ENCODE measurements at regions not wholly inside any gene's neighbourhood (a gene's known extent, or its start where the extent isn't known, plus 50 kb on each side); places are given as distances from the start of the nearest gene placed in this dataset.

- in situ Hi-C loops (cut with HindIII; ENCODE audit: low sequenced_read_pairs), result no loop called here
- DNase-seq (ENCODE audit: low spot score), result no peak
Observed at GRCh38 chr1:38763121-38763520, 96.5 kb downstream of the RRAGC start.

GRCh38 chr1:38760562-38760961, 99.0 kb downstream of the RRAGC start:
- in situ Hi-C loops (cut with HindIII; ENCODE audit: low sequenced_read_pairs), result no loop called here

DNA sequence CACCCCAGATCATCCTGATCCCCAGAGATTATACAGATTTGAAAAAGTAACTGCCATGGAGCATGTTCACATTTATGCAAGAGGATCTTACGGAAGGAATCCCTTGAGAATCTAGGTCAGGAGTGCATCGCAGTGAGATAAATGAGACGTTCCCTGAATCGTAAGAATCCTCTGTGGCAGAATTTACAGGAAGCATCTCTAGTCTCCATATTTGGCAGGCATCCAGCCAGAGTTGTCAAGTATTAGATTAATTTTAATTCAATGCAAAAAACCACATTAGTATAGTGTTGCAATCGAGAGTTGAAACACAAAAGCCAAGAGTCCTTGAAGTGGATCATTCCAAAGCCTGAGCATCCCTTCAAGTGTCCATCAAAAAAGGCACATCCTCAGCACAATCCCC, 100.8 kb downstream of the RRAGC start:
- in situ Hi-C loops (cut with HindIII; ENCODE audit: low sequenced_read_pairs), result no loop called here
- no peak for DNase-seq (ENCODE audit: low spot score)

More at GRCh38 chr1:38760562-38760961, 99.0 kb downstream of the RRAGC start:
- no peak for DNase-seq (ENCODE audit: low spot score)

- DNase-seq (ENCODE audit: low spot score), result no peak
- in situ Hi-C loops (cut with HindIII; ENCODE audit: low sequenced_read_pairs), result no loop called here
Observed at GRCh38 chr1:38746941-38747600, 112.5 kb downstream of the RRAGC start.

DNA sequence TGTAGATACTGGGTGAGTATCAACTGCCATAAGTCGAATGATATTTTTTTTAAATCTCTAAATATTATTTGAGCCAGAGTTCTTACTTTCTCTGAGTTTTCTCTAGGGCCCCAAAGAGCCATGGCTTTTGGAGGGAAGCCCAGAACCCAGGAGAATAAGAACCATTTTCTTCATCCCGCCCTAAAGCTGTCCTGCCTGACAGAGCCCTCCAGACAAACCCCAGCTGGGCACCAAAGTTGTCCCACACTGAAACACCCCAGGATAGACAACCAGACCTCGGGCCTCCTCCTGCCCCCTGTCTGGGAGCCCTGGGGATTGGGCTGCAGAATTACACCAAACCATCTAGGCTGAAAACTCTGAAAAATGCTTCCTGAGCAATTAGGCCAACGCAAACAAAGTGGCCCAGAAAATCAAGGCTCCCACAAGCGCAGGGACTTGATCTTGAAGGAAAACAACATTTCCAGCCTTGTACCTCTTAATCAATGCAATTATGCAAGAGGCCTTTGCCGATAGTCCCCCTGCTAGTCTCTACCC, 113.1 kb downstream of the RRAGC start:
- DNase-seq (ENCODE audit: low spot score), result no peak
- in situ Hi-C loops (cut with HindIII; ENCODE audit: low sequenced_read_pairs), result no loop called here

- in situ Hi-C loops (cut with HindIII; ENCODE audit: low sequenced_read_pairs), result no loop called here
- no peak for DNase-seq (ENCODE audit: low spot score)
Observed at GRCh38 chr1:38745476-38746401, 113.8 kb downstream of the RRAGC start.

DNA sequence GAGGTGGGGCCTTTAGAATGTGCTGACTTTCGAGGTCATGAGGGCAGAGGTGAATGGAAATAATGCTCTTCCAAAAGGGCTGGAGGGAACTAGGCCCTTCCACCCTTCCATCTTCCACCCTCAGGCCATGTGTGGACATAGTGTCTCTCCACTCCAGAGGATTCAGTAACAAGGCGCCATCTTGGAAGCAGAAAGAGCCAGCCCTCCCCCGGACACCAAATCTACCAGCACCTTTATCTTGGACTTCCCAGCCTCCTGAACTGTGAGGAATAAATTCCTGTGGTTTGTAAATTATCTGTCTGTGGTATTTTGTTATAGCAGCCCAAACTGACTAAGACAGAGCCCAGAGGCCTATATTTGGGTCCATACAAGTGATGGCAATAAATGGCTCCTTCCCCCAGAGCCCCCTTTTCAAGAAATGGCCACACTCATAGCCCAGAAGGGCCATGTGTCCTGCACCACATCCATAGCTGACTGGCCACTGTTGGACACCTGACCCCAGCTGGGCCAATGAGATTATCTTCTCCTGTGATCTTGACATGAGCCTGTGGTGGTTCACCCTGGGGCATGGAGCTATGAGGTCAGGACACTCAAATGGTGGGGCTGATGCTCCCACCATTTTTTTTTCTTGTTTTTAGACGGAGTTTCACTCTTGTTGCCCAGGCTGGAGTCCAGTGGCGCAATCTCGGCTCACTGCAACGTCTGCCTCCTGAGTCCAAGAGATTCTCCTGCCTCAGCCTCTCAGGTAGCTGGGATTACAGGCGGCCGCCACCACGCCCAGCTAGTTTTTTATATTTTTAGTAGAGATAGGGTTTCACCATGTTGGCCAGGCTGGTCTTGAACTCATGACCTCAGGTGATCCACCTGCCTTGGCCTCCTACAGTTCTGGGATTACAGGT, 114.9 kb downstream of the RRAGC start:
- in situ Hi-C loops (cut with HindIII; ENCODE audit: low sequenced_read_pairs), result no loop called here
- no peak for DNase-seq (ENCODE audit: low spot score)

DNA sequence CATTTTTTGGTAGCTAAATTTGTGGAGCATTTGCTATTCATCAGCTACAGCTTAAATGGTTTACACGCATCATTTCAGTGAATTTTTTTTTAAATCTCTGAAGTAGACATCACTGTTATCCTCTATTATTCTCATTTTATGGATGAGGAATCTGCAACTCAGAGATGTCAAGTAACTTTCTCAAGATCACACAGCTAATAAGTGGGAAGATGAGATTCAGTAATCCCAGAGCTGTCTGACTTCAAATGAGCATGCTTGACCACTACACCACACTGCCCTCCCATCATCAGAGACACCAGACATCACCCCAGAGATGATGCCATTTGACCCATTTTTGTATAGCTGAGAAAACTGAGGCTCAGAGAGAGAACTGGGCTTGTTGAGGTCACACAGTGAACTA, 116.4 kb downstream of the RRAGC start:
- in situ Hi-C loops (cut with HindIII; ENCODE audit: low sequenced_read_pairs), result no loop called here

GRCh38 chr1:38741341-38741740, 118.2 kb downstream of the RRAGC start:
- in situ Hi-C loops (cut with HindIII; ENCODE audit: low sequenced_read_pairs), result no loop called here
- DNase-seq (ENCODE audit: low spot score), result no peak

More for the DNA sequence above, 116.4 kb downstream of the RRAGC start:
- no peak for DNase-seq (ENCODE audit: low spot score)

GRCh38 chr1:38740487-38740886, 119.1 kb downstream of the RRAGC start:
- in situ Hi-C loops (cut with HindIII; ENCODE audit: low sequenced_read_pairs), result no loop called here
- no peak for DNase-seq (ENCODE audit: low spot score)

- no peak for DNase-seq (ENCODE audit: low spot score)
- in situ Hi-C loops (cut with HindIII; ENCODE audit: low sequenced_read_pairs), result no loop called here
Observed at GRCh38 chr1:38738207-38738606, 121.4 kb downstream of the RRAGC start.

- in situ Hi-C loops (cut with HindIII; ENCODE audit: low sequenced_read_pairs), result no loop called here
- no peak for DNase-seq (ENCODE audit: low spot score)
Observed at GRCh38 chr1:38736399-38736798, 123.2 kb downstream of the RRAGC start.

GRCh38 chr1:38735651-38736161, 123.9 kb downstream of the RRAGC start:
- in situ Hi-C loops (cut with HindIII; ENCODE audit: low sequenced_read_pairs), result no loop called here
- no peak for DNase-seq (ENCODE audit: low spot score)

- no peak for DNase-seq (ENCODE audit: low spot score)
- in situ Hi-C loops (cut with HindIII; ENCODE audit: low sequenced_read_pairs), result no loop called here
Observed at GRCh38 chr1:38733761-38734160, 125.8 kb downstream of the RRAGC start.

DNA sequence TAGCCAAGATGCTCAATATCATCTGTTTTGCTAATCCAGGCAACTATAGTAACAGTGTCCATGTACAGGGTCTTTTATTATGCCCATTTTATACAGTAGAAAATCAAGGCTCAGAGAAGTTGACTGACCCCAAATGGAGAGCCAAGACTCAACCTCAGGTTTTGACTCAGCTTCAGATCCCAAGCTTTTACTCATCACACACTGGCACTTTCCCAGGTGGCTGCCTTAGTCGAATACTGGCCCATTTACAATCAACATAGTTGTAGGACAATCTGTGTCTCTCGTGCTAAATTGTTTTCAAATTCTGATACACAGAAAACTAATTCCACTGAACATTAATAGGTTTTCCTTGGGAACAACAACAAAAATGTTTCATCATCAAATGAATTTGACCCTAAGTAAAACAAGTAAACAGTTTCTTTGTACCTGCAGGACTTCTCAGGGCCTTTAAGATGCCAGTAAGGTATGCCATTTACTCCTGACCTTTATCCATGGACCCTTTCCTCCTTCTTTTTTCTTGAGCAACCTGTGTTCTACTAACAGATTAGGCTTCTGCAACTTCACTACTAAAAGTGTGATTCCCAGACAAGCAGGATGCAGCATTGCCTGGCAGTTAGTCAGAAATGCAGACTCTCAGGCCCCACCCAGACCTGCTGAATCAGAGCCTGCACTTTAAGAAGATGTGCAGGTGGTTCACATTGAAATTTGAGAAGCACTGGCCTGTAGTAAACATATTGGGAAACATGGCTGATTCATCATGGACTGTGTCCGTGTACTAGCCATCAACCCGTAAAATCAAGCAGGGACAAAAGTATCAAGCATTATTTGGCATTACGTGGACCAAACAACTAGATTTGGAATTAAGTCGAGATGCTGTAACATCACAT, 128.8 kb downstream of the RRAGC start:
- in situ Hi-C loops (cut with HindIII; ENCODE audit: low sequenced_read_pairs), result no loop called here
- DNase-seq (ENCODE audit: low spot score), result no peak

GRCh38 chr1:38728585-38728908, 131.0 kb downstream of the RRAGC start:
- no peak for DNase-seq (ENCODE audit: low spot score)
- in situ Hi-C loops (cut with HindIII; ENCODE audit: low sequenced_read_pairs), result no loop called here

GRCh38 chr1:38727684-38728584, 131.6 kb downstream of the RRAGC start:
- in situ Hi-C loops (cut with HindIII; ENCODE audit: low sequenced_read_pairs), result no loop called here
- DNase-seq (ENCODE audit: low spot score), result peak; percentile 4
